CD14-positive monocyte (primary cell): ENCODE measurements at regions not wholly inside any gene's neighbourhood (a gene's known extent, or its start where the extent isn't known, plus 50 kb on each side); places are given as distances from the start of the nearest gene placed in this dataset.

Source experiments
- DNase-seq, 3 donors: peaks; one replicate each; pipeline ENCODE4 v3.0.0-alpha.2; 2011 to 2022
- H2AFZ ChIP-seq: 2 replicates; pipeline ENCODE4 v1.6.0; 2012; ENCODE audit warnings: mild to moderate bottlenecking, low read depth, low read length, inconsistent platforms; ENCODE audit not compliant: insufficient read depth, poor library complexity, severe bottlenecking
- H3K27ac ChIP-seq, 2 donors: 1 replicate in 1 of 2; 2 replicates in 1 of 2; pipeline ENCODE4 v1.5.1; 2012 to 2013; ENCODE audit warnings: low read length in 2 of 2, control low read depth in 1 of 2, inconsistent platforms in 1 of 2, low read depth in 1 of 2, mild to moderate bottlenecking in 1 of 2
- H3K27me3 ChIP-seq, 2 donors: one replicate each; pipeline versions ENCODE4 v1.6.0 to v1.6.1; 2011 to 2013; ENCODE audit warnings: low read length in 2 of 2; ENCODE audit not compliant: control insufficient read depth in 2 of 2, insufficient read depth in 2 of 2
- H3K36me3 ChIP-seq, 2 donors: replicated peaks in 1 of 2; 1 replicate in 1 of 2; 2 replicates in 1 of 2; pipeline versions ENCODE4 v1.5.1 to v1.6.1; 2012 to 2013; ENCODE audit warnings: low read length in 2 of 2, control low read depth in 1 of 2, inconsistent platforms in 1 of 2, mild to moderate bottlenecking in 1 of 2; ENCODE audit not compliant: insufficient read depth in 2 of 2, control insufficient read depth in 1 of 2
- H3K4me1 ChIP-seq, 2 donors: 1 replicate in 1 of 2; 2 replicates in 1 of 2; pipeline versions ENCODE4 v1.5.1 to v1.6.1; 2012 to 2013; ENCODE audit warnings: low read length in 2 of 2, control low read depth in 1 of 2, inconsistent platforms in 1 of 2, mild to moderate bottlenecking in 1 of 2, moderate library complexity in 1 of 2; ENCODE audit not compliant: insufficient read depth in 2 of 2, control insufficient read depth in 1 of 2
- H3K4me2 ChIP-seq: replicated peaks from 2 replicates; pipeline ENCODE3; 2012; ENCODE audit warnings: low read length, moderate library complexity, mild to moderate bottlenecking; ENCODE audit not compliant: poor library complexity, severe bottlenecking; ENCODE audit errors: extremely low read depth
- H3K4me3 ChIP-seq, 3 experiments: fragments of 200-600 bp in 1 of 3; sonication (generic) in 1 of 3; replicated peaks in 1 of 3; 1 replicate in 2 of 3; 2 replicates in 1 of 3; pipeline ENCODE4 v1.5.1; 2011 to 2013; ENCODE audit warnings: low read length in 3 of 3, mild to moderate bottlenecking in 3 of 3, control low read depth in 2 of 3, low read depth in 2 of 3, inconsistent platforms in 1 of 3, moderate library complexity in 1 of 3
- H3K79me2 ChIP-seq: 2 replicates; pipeline ENCODE4 v1.6.0; 2012; ENCODE audit warnings: mild to moderate bottlenecking, control low read depth, inconsistent platforms, low read length, moderate library complexity; ENCODE audit not compliant: insufficient read depth
- H3K9ac ChIP-seq: 2 replicates; pipeline ENCODE4 v1.6.0; 2017; ENCODE audit warnings: low read length, mild to moderate bottlenecking; ENCODE audit not compliant: insufficient read depth, poor library complexity, severe bottlenecking
- H3K9me3 ChIP-seq, 2 donors: replicated peaks in 1 of 2; 1 replicate in 1 of 2; 2 replicates in 1 of 2; pipeline versions ENCODE4 v1.5.1 to v1.6.1; 2012 to 2013; ENCODE audit warnings: low read length in 2 of 2, control low read depth in 1 of 2; ENCODE audit not compliant: control insufficient read depth in 1 of 2, insufficient read depth in 1 of 2
- H4K20me1 ChIP-seq: 2 replicates; pipeline ENCODE4 v1.6.0; 2012; ENCODE audit warnings: mild to moderate bottlenecking, low read length, control low read depth, moderate library complexity; ENCODE audit not compliant: insufficient read depth
- H3K27ac Mint-ChIP-seq, 7 donors: one replicate each; pipeline ENCODE4 v1.8.0; 2020; ENCODE audit warnings: mild to moderate bottlenecking in 7 of 7, mixed read lengths in 7 of 7, moderate library complexity in 6 of 7, inconsistent platforms in 2 of 7
- H3K27me3 Mint-ChIP-seq, 3 donors: one replicate each; pipeline ENCODE4 v1.8.0; 2021 to 2022; ENCODE audit warnings: low read depth in 3 of 3, mild to moderate bottlenecking in 3 of 3, mixed read lengths in 3 of 3, moderate library complexity in 3 of 3, inconsistent platforms in 1 of 3
- H3K36me3 Mint-ChIP-seq, 2 donors: one replicate each; pipeline ENCODE4 v1.8.0; 2020; ENCODE audit warnings: mixed read lengths in 2 of 2, inconsistent platforms in 1 of 2, mild to moderate bottlenecking in 1 of 2
- H3K4me1 Mint-ChIP-seq: one replicate; pipeline ENCODE4 v1.8.0; 2020; ENCODE audit warnings: mild to moderate bottlenecking, mixed read lengths
- H3K4me3 Mint-ChIP-seq, 2 donors: one replicate each; pipeline ENCODE4 v1.8.0; 2020; ENCODE audit warnings: mild to moderate bottlenecking in 2 of 2, mixed read lengths in 2 of 2, moderate library complexity in 1 of 2
- H3K9me3 Mint-ChIP-seq, 7 donors: one replicate each; pipeline ENCODE4 v1.8.0; 2020 to 2022; ENCODE audit warnings: mixed read lengths in 7 of 7, mild to moderate bottlenecking in 6 of 7, moderate library complexity in 6 of 7, inconsistent platforms in 2 of 7
- WGBS: methylation state at CpG from one replicate; pipeline ENCODE4 v1.1.5; 2013; ENCODE audit warnings: missing lambda C conversion rate; ENCODE audit not compliant: insufficient coverage; 5-methylcytosine and 5-hydroxymethylcytosine counted together
- intact Hi-C, 2 donors: fragments of 100-400 bp; cut with micrococcal nuclease; formaldehyde crosslinking; loops; one replicate each; pipeline versions ENCODE4 v1.15.0 to v1.15.1; 2023
- TF ChIP-seq, protein P1 (sequence below): fragments of 200-600 bp; IDR thresholded peaks from one replicate; pipeline ENCODE4 v1.8.0; 2022; ENCODE audit warnings: antibody characterized with exemption, mild to moderate bottlenecking

DNA sequence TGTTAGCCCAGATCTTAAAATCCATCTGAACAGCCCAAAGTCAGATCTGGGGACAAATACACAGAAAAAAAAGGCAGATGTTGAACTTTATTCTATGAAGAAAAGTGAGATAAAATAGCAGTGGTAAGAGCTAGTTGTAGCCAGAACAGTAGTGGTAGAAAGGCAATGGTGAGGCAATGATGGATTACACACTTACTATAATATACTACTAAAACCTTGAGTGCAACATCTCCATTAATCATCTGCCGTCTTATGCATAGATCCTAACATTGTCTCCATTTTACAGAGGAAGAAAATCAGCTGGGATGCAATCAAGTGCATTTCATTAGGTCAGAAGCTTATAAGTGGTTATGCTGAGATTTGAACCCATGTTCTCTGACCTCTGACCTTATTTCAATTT is 699.6 kb downstream of the CDH11 start:
- Histone ChIP-seq H3K27me3 (no peaks in the 10 kb centered on the region), H3K79me2 (no peaks in the 10 kb centered on the region), H3K9ac (no peak overlapping the region), H3K4me3 (no peak overlapping the region), H3K4me1 (no peaks in the 10 kb centered on the region), H3K9me3 (peaks cover 0 to 4% of the 10 kb centered on the region in 2 donors), H3K27ac (no peak overlapping the region), H3K36me3 (no peaks in the 10 kb centered on the region), H2AFZ (no peak overlapping the region), H3K4me2 (no peak overlapping the region), H4K20me1 (no peaks in the 10 kb centered on the region)
- H3K4me1 Mint-ChIP-seq = no peaks in the 10 kb centered on the region
- H3K36me3 Mint-ChIP-seq = no peaks in the 10 kb centered on the region
- WGBS = no CpG with 5 or more reads among the region's 1 CpG
- TF ChIP-seq, protein P1, sequence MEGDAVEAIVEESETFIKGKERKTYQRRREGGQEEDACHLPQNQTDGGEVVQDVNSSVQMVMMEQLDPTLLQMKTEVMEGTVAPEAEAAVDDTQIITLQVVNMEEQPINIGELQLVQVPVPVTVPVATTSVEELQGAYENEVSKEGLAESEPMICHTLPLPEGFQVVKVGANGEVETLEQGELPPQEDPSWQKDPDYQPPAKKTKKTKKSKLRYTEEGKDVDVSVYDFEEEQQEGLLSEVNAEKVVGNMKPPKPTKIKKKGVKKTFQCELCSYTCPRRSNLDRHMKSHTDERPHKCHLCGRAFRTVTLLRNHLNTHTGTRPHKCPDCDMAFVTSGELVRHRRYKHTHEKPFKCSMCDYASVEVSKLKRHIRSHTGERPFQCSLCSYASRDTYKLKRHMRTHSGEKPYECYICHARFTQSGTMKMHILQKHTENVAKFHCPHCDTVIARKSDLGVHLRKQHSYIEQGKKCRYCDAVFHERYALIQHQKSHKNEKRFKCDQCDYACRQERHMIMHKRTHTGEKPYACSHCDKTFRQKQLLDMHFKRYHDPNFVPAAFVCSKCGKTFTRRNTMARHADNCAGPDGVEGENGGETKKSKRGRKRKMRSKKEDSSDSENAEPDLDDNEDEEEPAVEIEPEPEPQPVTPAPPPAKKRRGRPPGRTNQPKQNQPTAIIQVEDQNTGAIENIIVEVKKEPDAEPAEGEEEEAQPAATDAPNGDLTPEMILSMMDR = no peak
- H3K4me3 Mint-ChIP-seq = no peak overlapping the region
- H3K27me3 Mint-ChIP-seq = no peaks in the 10 kb centered on the region
- DNase-seq = no peak
- no peak overlapping the region for H3K27ac Mint-ChIP-seq
- peaks cover 0 to 6% (median 5%) of the 10 kb centered on the region in 7 donors for H3K9me3 Mint-ChIP-seq
- intact Hi-C loops = no loop called here

DNA sequence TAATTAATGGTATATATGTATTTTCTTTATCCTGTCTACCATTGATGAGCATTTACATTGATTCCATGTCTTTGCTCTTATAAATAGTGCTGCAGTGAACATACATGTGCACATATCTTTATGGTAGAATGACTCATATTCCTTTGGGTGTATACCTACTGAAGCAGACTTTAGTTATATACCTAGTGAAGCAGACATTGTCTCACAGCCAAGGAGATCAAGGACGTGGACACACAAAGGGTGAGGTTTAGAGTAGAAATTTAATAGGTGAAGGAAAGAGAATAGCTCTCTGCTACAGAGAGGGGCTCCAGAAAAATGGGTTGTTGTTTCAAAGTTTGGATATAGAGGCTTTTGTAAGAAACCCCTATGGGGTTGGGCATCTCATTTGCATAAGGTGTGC is 700.3 kb downstream of the CDH11 start:
- H3K36me3 ChIP-seq = no peaks in the 10 kb centered on the region
- no peak overlapping the region for H3K9ac ChIP-seq
- H4K20me1 ChIP-seq = no peaks in the 10 kb centered on the region
- DNase-seq = no peak
- no peaks in the 10 kb centered on the region for H3K4me1 ChIP-seq
- peaks cover 0 to 4% of the 10 kb centered on the region in 2 donors for H3K9me3 ChIP-seq
- TF ChIP-seq, protein P1 = no peak
- no peak overlapping the region for H2AFZ ChIP-seq
- no peaks in the 10 kb centered on the region for H3K27me3 ChIP-seq
- H3K4me3 ChIP-seq = no peak overlapping the region
- Mint-ChIP-seq H3K36me3 (no peaks in the 10 kb centered on the region), H3K27ac (no peak overlapping the region), H3K4me3 (no peak overlapping the region), H3K9me3 (peaks cover 0 to 6% (median 5%) of the 10 kb centered on the region in 7 donors), H3K4me1 (no peaks in the 10 kb centered on the region), H3K27me3 (no peaks in the 10 kb centered on the region)
- WGBS = no CpG with 5 or more reads among the region's 1 CpG
- H3K27ac ChIP-seq = no peak overlapping the region
- H3K79me2 ChIP-seq = no peaks in the 10 kb centered on the region
- intact Hi-C loops = no loop called here
- H3K4me2 ChIP-seq = no peak overlapping the region
